Parathyroid adenoma (tissue), 2 donors: ENCODE measurements at regions not wholly inside any gene's neighbourhood (a gene's known extent, or its start where the extent isn't known, plus 50 kb on each side); places are given as distances from the start of the nearest gene placed in this dataset.

Source experiments
- H2AFZ ChIP-seq: fragments of 300-600 bp; sonication (generic); one replicate; pipeline ENCODE4 v1.7.0; 2017; ENCODE audit warnings: antibody characterized with exemption, mild to moderate bottlenecking
- H3K27ac ChIP-seq: fragments of 300-600 bp; sonication (generic); one replicate; pipeline ENCODE4 v1.7.0; 2017
- H3K27me3 ChIP-seq: fragments of 300-600 bp; sonication (generic); one replicate; pipeline ENCODE4 v1.7.0; 2017; ENCODE audit warnings: low read length; ENCODE audit not compliant: control insufficient read depth, insufficient read depth
- H3K36me3 ChIP-seq: fragments of 300-600 bp; sonication (generic); one replicate; pipeline ENCODE4 v1.7.0; 2017; ENCODE audit warnings: low read length; ENCODE audit not compliant: control insufficient read depth, insufficient read depth
- H3K4me1 ChIP-seq: fragments of 300-600 bp; sonication (generic); one replicate; pipeline ENCODE4 v1.7.0; 2017; ENCODE audit warnings: control low read depth
- H3K4me2 ChIP-seq: fragments of 300-600 bp; sonication (generic); one replicate; pipeline ENCODE4 v1.7.0; 2017; ENCODE audit warnings: low read length
- H3K4me3 ChIP-seq: fragments of 300-600 bp; sonication (generic); one replicate; pipeline ENCODE4 v1.7.0; 2017; ENCODE audit warnings: low read depth, low read length
- H3K79me2 ChIP-seq: fragments of 300-600 bp; sonication (generic); one replicate; pipeline ENCODE4 v1.7.0; 2017; ENCODE audit warnings: control low read depth
- H3K9ac ChIP-seq: fragments of 300-600 bp; sonication (generic); one replicate; pipeline ENCODE4 v1.7.0; 2017; ENCODE audit warnings: mild to moderate bottlenecking
- H3K9me3 ChIP-seq: fragments of 300-600 bp; sonication (generic); one replicate; pipeline ENCODE4 v1.7.0; 2017; ENCODE audit warnings: low read length; ENCODE audit not compliant: control insufficient read depth
- CTCF ChIP-seq: fragments of 300-600 bp; sonication (generic); IDR thresholded peaks from one replicate; pipeline ENCODE4 v1.7.0; 2017; ENCODE audit warnings: antibody characterized with exemption, mild to moderate bottlenecking
- donor health status: primary hyperparathyroidism.

- Histone ChIP-seq H3K36me3 (no peaks in the 10 kb centered on the region), H3K4me3 (no peak overlapping the region), H3K27ac (no peak overlapping the region), H3K9ac (no peak overlapping the region), H3K27me3 (no peaks in the 10 kb centered on the region), H3K4me2 (no peak overlapping the region), H3K9me3 (no peaks in the 10 kb centered on the region), H3K79me2 (no peaks in the 10 kb centered on the region), H3K4me1 (peaks cover 2% of the 10 kb centered on the region), H2AFZ (no peak overlapping the region)
- TF ChIP-seq CTCF: no peak
Observed at GRCh38 chr5:38667499-38667776, 111.0 kb upstream of the LIFR start.

- Histone ChIP-seq H3K27me3 (no peaks in the 10 kb centered on the region), H3K4me3 (no peak overlapping the region), H3K4me1 (no peaks in the 10 kb centered on the region), H3K27ac (no peak overlapping the region), H3K9ac (no peak overlapping the region), H3K79me2 (no peaks in the 10 kb centered on the region), H3K36me3 (no peaks in the 10 kb centered on the region), H3K9me3 (no peaks in the 10 kb centered on the region), H3K4me2 (no peak overlapping the region), H2AFZ (no peak overlapping the region)
- TF ChIP-seq CTCF: no peak
Observed at GRCh38 chr5:38669361-38669880, 113.0 kb upstream of the LIFR start.

- H3K9me3 ChIP-seq: no peaks in the 10 kb centered on the region
- no peak overlapping the region for H3K9ac ChIP-seq
- H3K36me3 ChIP-seq: no peaks in the 10 kb centered on the region
- H3K79me2 ChIP-seq: no peaks in the 10 kb centered on the region
- no peak overlapping the region for H3K4me2 ChIP-seq
- no peak overlapping the region for H3K27ac ChIP-seq
- H2AFZ ChIP-seq: no peak overlapping the region
- no peak overlapping the region for H3K4me3 ChIP-seq
- no peaks in the 10 kb centered on the region for H3K27me3 ChIP-seq
- no peak for TF ChIP-seq CTCF
- no peaks in the 10 kb centered on the region for H3K4me1 ChIP-seq
Observed at GRCh38 chr5:38670066-38670465, 113.6 kb upstream of the LIFR start.

- Histone ChIP-seq H3K27ac (no peak overlapping the region), H2AFZ (no peak overlapping the region), H3K36me3 (no peaks in the 10 kb centered on the region), H3K9ac (no peak overlapping the region), H3K79me2 (no peaks in the 10 kb centered on the region), H3K9me3 (no peaks in the 10 kb centered on the region), H3K4me1 (no peaks in the 10 kb centered on the region), H3K27me3 (no peaks in the 10 kb centered on the region), H3K4me2 (no peak overlapping the region), H3K4me3 (no peak overlapping the region)
- no peak for TF ChIP-seq CTCF
Observed at GRCh38 chr5:38670878-38671277, 114.4 kb upstream of the LIFR start.

- Histone ChIP-seq H3K36me3 (no peaks in the 10 kb centered on the region), H3K4me2 (no peak overlapping the region), H2AFZ (no peak overlapping the region), H3K9me3 (no peaks in the 10 kb centered on the region), H3K4me1 (no peaks in the 10 kb centered on the region), H3K27ac (no peak overlapping the region), H3K9ac (no peak overlapping the region), H3K27me3 (no peaks in the 10 kb centered on the region), H3K79me2 (no peaks in the 10 kb centered on the region), H3K4me3 (no peak overlapping the region)
- no peak for TF ChIP-seq CTCF
Observed at GRCh38 chr5:38672059-38672788, 115.8 kb upstream of the LIFR start.
